ENCODE measurements at regions not wholly inside any gene's neighbourhood (a gene's known extent, or its start where the extent isn't known, plus 50 kb on each side); places are given as distances from the start of the nearest gene placed in this dataset.

DNA sequence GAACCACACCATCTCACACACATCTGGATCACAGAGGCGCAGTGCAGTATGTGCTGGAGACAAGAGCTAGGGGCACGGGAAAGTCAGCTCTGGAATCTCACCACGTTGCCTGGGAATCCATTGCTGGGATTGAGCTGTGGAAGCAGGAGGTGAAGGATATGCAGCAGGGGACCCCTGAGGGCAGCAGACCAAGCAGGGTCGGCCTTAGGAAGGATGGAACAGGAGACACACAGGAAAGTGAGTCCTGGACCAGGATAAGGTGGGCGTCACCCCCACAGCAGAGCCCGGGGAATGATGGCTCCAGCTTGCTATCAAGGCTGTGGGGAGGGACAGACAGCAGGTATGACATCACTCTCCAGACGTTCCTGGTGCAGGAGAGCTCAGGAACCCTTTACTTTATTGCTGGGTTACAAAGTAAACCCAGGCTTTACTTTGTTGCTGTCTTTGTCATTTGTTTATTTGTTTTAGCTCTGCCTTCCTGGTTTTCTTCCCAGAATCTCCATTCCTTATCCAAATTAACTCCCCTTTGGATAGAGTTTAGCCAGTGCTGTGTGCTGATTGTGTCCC lies 329.8 kb upstream of the MYT1L start:
- Histone ChIP-seq H3K4me1 (ENCODE audit: control insufficient read depth, low read length) (no peaks in the 10 kb centered on the region), H3K4me2 (ENCODE audit: low read length) (no peak overlapping the region), H3K27ac (ENCODE audit: low read depth, low read length) (no peak overlapping the region), H4K20me1 (ENCODE audit: control insufficient read depth, insufficient read depth, low read depth, low read length) (no peaks in the 10 kb centered on the region), H3K36me3 (ENCODE audit: control insufficient read depth, low read length) (no peaks in the 10 kb centered on the region), H3K4me3 (ENCODE audit: low read length) (no peak overlapping the region), H3K79me2 (ENCODE audit: control insufficient read depth, low read length) (no peaks in the 10 kb centered on the region), H3F3A (ENCODE audit: control insufficient read depth, insufficient read depth) (no peaks in the 10 kb centered on the region), H3K27me3 (ENCODE audit: control insufficient read depth, low read length) (no peaks in the 10 kb centered on the region), H3K9me3 (ENCODE audit: control insufficient read depth, insufficient read depth, low read length) (no peaks in the 10 kb centered on the region; the same call in 1 of the 2 replicates), H3K9me2 (replicated peaks; ENCODE audit: control insufficient read depth, low read length) (no peaks in the 10 kb centered on the region)
- TF ChIP-seq, protein P1, sequence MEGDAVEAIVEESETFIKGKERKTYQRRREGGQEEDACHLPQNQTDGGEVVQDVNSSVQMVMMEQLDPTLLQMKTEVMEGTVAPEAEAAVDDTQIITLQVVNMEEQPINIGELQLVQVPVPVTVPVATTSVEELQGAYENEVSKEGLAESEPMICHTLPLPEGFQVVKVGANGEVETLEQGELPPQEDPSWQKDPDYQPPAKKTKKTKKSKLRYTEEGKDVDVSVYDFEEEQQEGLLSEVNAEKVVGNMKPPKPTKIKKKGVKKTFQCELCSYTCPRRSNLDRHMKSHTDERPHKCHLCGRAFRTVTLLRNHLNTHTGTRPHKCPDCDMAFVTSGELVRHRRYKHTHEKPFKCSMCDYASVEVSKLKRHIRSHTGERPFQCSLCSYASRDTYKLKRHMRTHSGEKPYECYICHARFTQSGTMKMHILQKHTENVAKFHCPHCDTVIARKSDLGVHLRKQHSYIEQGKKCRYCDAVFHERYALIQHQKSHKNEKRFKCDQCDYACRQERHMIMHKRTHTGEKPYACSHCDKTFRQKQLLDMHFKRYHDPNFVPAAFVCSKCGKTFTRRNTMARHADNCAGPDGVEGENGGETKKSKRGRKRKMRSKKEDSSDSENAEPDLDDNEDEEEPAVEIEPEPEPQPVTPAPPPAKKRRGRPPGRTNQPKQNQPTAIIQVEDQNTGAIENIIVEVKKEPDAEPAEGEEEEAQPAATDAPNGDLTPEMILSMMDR (IDR thresholded peaks at IDR 0.05; ENCODE audit: low read depth, low read length, poor library complexity, severe bottlenecking) = no peak
- TF ChIP-seq EZH2phosphoT487 (IDR thresholded peaks at IDR 0.05; ENCODE audit: borderline replicate concordance, low read length) = no peak

DNA sequence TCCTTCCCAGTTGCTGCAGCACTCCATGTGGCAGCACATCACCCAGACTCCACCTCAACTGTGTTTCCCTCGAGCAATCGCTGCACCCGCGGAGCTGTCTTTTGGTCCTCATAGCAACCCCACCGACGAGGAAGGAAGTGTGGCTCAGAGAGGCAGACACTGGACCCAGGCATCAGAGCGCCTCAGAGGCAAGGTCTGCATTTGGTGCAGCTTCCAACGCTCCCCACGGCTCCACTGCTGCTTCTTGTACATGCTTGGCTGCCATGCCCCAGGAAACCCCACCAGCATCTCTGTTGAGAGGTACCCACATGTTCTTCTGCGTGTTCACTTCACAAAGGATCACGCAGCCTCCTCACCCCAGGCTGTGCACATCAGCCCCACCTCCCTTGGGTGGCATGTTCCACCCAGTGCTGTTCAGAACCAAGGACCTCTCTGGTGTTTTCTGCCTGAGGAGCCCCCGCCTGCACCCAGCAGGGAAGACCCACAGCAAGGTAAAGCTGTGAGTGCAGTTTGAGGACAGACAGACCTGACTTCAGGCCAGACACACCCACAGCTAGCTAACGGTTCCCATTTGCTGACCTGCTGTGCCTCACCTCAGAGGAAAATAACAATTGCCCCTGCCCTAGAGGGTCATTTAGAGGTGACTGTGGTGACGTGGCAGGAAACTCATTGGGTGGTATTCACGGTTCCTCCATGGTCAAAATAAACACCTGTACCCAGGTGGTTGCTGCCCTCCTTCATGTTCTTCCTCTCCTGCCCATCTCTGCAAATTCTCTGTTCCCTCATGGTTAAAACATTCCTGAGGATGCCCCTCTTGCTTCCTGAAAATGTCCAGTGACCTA lies 326.3 kb upstream of the MYT1L start:
- H3K27me3 ChIP-seq (ENCODE audit: control insufficient read depth, low read length) = no peaks in the 10 kb centered on the region
- no peaks in the 10 kb centered on the region for H4K20me1 ChIP-seq (ENCODE audit: control insufficient read depth, insufficient read depth, low read depth, low read length)
- no peak overlapping the region for H3K4me3 ChIP-seq (ENCODE audit: low read length)
- no peak overlapping the region for H3K4me2 ChIP-seq (ENCODE audit: low read length)
- no peaks in the 10 kb centered on the region for H3K79me2 ChIP-seq (ENCODE audit: control insufficient read depth, low read length)
- no peaks in the 10 kb centered on the region for H3K9me2 ChIP-seq (replicated peaks; ENCODE audit: control insufficient read depth, low read length)
- TF ChIP-seq, protein P1 (IDR thresholded peaks at IDR 0.05; ENCODE audit: low read depth, low read length, poor library complexity, severe bottlenecking) = no peak
- TF ChIP-seq EZH2phosphoT487 (IDR thresholded peaks at IDR 0.05; ENCODE audit: borderline replicate concordance, low read length) = no peak
- no peaks in the 10 kb centered on the region for H3K36me3 ChIP-seq (ENCODE audit: control insufficient read depth, low read length)
- H3F3A ChIP-seq (ENCODE audit: control insufficient read depth, insufficient read depth) = no peaks in the 10 kb centered on the region
- H3K9me3 ChIP-seq (ENCODE audit: control insufficient read depth, insufficient read depth, low read length) = no peaks in the 10 kb centered on the region; the same call in 1 of the 2 replicates
- no peak overlapping the region for H3K27ac ChIP-seq (ENCODE audit: low read depth, low read length)
- no peaks in the 10 kb centered on the region for H3K4me1 ChIP-seq (ENCODE audit: control insufficient read depth, low read length)

- Histone ChIP-seq H3K4me2 (ENCODE audit: low read length) (no peak overlapping the region), H3K79me2 (ENCODE audit: control insufficient read depth, low read length) (no peaks in the 10 kb centered on the region), H3F3A (ENCODE audit: control insufficient read depth, insufficient read depth) (no peaks in the 10 kb centered on the region), H3K9me2 (replicated peaks; ENCODE audit: control insufficient read depth, low read length) (no peaks in the 10 kb centered on the region), H3K27ac (ENCODE audit: low read depth, low read length) (no peak overlapping the region), H3K27me3 (ENCODE audit: control insufficient read depth, low read length) (no peaks in the 10 kb centered on the region), H3K4me3 (ENCODE audit: low read length) (no peak overlapping the region), H4K20me1 (ENCODE audit: control insufficient read depth, insufficient read depth, low read depth, low read length) (no peaks in the 10 kb centered on the region), H3K9me3 (ENCODE audit: control insufficient read depth, insufficient read depth, low read length) (no peaks in the 10 kb centered on the region; the same call in 1 of the 2 replicates), H3K36me3 (ENCODE audit: control insufficient read depth, low read length) (no peaks in the 10 kb centered on the region), H3K4me1 (ENCODE audit: control insufficient read depth, low read length) (no peaks in the 10 kb centered on the region)
- no peak for TF ChIP-seq EZH2phosphoT487 (IDR thresholded peaks at IDR 0.05; ENCODE audit: borderline replicate concordance, low read length)
- TF ChIP-seq, protein P1 (IDR thresholded peaks at IDR 0.05; ENCODE audit: low read depth, low read length, poor library complexity, severe bottlenecking) = no peak
Observed at GRCh38 chr2:2656115-2657011, 325.3 kb upstream of the MYT1L start.

Measured in DOHH2 (cell line).